Panc1 (cell line): ENCODE measurements at regions not wholly inside any gene's neighbourhood (a gene's known extent, or its start where the extent isn't known, plus 50 kb on each side); places are given as distances from the start of the nearest gene placed in this dataset.

Experiments used
- POLR2AphosphoS5 ChIP-seq: IDR thresholded peaks from 2 replicates; pipeline ENCODE4 v1.6.1; 2012; ENCODE audit warnings: mild to moderate bottlenecking, low read depth, low read length, moderate library complexity
- TF ChIP-seq, protein P1 (sequence below): fragments of 450-650 bp; IDR thresholded peaks from 2 replicates; pipeline ENCODE4 v1.5.1; 2017; ENCODE audit warnings: mild to moderate bottlenecking

DNA sequence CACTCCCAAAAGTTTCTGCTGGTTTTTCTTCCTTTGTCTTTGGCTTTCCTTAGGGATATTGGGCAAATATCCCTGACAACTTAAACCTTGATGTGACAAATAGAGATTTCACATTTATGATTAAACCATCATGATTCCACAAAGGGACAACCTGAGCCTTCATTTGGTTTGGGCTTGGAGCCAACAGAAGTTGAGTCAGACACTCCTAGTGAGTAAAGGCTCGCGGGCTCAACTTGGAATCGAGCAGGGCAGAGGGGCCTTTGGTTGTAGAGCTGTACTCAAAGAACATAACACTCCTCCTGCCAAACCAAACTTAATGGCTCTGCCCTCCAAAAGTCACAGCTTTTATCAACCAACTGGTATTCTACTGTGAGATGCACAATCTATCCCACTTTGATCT is 290.2 kb upstream of the MAP3K1 start:
- TF ChIP-seq, protein P1, sequence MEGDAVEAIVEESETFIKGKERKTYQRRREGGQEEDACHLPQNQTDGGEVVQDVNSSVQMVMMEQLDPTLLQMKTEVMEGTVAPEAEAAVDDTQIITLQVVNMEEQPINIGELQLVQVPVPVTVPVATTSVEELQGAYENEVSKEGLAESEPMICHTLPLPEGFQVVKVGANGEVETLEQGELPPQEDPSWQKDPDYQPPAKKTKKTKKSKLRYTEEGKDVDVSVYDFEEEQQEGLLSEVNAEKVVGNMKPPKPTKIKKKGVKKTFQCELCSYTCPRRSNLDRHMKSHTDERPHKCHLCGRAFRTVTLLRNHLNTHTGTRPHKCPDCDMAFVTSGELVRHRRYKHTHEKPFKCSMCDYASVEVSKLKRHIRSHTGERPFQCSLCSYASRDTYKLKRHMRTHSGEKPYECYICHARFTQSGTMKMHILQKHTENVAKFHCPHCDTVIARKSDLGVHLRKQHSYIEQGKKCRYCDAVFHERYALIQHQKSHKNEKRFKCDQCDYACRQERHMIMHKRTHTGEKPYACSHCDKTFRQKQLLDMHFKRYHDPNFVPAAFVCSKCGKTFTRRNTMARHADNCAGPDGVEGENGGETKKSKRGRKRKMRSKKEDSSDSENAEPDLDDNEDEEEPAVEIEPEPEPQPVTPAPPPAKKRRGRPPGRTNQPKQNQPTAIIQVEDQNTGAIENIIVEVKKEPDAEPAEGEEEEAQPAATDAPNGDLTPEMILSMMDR, result no peak
- no peak for TF ChIP-seq POLR2AphosphoS5
